Omental fat pad (tissue), 3 donors: ENCODE measurements at regions not wholly inside any gene's neighbourhood (a gene's known extent, or its start where the extent isn't known, plus 50 kb on each side); places are given as distances from the start of the nearest gene placed in this dataset.

Source experiments
- ATAC-seq: fragments of 150-250 bp; one replicate; pipeline ENCODE4 v1.9.1; 2016; ENCODE audit warnings: mild to moderate bottlenecking, moderate library complexity; ENCODE audit not compliant: low FRiP score
- DNase-seq: peaks from one replicate; pipeline ENCODE4 v3.0.0-alpha.2; 2019; ENCODE audit warnings: low spot score
- TF ChIP-seq, protein P1 (sequence below), 3 donors: fragments of 450-650 bp; IDR thresholded peaks; one replicate each; pipeline ENCODE4 v1.5.1; 2016 to 2017; ENCODE audit warnings: antibody characterized with exemption in 3 of 3, mild to moderate bottlenecking in 3 of 3, moderate library complexity in 2 of 3

DNA sequence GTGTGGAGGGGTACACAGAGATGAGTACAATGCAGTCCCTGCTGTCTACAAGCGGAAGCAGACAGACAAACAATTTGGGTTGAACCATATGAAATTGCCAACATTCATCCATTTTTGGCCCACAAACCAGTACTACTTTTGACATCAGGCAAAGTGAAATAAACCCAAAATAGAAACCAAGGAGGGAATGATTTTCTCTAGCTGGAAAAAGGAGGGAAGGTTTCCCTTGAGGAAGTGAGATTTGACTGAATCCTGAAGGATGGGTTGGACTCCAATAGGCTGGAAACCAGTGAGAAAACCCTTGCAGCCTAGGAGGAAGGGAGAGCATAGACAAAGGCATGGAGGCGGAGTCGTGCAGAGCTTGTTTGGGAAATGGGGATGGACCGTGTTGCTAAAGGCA lies 63.5 kb upstream of the PJA1 start:
- TF ChIP-seq, protein P1, sequence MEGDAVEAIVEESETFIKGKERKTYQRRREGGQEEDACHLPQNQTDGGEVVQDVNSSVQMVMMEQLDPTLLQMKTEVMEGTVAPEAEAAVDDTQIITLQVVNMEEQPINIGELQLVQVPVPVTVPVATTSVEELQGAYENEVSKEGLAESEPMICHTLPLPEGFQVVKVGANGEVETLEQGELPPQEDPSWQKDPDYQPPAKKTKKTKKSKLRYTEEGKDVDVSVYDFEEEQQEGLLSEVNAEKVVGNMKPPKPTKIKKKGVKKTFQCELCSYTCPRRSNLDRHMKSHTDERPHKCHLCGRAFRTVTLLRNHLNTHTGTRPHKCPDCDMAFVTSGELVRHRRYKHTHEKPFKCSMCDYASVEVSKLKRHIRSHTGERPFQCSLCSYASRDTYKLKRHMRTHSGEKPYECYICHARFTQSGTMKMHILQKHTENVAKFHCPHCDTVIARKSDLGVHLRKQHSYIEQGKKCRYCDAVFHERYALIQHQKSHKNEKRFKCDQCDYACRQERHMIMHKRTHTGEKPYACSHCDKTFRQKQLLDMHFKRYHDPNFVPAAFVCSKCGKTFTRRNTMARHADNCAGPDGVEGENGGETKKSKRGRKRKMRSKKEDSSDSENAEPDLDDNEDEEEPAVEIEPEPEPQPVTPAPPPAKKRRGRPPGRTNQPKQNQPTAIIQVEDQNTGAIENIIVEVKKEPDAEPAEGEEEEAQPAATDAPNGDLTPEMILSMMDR (IDR thresholded peaks at IDR 0.05): no peak
- no peak for ATAC-seq
- DNase-seq: no peak

DNA sequence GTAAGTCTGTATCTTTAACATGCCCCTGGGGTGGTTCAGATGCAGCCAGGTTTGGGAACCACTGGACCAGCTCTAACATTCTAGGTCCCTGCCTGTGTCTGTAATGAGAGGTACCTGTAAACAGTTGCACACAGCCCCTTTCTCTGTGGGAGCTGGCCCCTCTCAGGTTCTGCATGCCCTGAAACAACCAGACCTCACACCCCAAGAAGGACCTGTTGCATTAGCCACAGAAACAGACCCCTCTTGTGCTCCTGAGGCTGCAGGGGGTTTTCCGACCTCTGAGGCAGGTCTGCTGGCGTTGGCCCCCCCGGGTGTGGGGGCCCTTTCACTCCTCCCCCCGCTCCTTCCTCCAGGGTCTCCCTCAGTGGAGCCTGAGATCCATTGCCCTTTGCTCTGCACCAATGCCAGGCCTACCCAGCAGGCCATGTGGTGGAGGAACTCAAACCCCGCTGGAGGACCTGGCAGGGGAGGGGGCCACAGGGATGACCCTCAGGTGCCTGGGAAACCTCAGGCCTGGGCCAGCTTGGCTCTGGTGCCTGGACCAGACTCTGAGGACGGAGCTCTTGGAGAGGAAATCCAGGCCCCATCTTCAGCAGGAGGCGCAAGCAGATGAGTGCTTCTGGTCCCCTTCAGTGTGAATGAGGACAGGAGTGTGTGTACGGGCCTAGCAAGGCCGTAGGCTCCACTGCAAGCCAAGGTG lies 61.4 kb upstream of the PJA1 start:
- TF ChIP-seq, protein P1 (IDR thresholded peaks at IDR 0.05): no peak
- DNase-seq (no peak), ATAC-seq (no peak)

DNA sequence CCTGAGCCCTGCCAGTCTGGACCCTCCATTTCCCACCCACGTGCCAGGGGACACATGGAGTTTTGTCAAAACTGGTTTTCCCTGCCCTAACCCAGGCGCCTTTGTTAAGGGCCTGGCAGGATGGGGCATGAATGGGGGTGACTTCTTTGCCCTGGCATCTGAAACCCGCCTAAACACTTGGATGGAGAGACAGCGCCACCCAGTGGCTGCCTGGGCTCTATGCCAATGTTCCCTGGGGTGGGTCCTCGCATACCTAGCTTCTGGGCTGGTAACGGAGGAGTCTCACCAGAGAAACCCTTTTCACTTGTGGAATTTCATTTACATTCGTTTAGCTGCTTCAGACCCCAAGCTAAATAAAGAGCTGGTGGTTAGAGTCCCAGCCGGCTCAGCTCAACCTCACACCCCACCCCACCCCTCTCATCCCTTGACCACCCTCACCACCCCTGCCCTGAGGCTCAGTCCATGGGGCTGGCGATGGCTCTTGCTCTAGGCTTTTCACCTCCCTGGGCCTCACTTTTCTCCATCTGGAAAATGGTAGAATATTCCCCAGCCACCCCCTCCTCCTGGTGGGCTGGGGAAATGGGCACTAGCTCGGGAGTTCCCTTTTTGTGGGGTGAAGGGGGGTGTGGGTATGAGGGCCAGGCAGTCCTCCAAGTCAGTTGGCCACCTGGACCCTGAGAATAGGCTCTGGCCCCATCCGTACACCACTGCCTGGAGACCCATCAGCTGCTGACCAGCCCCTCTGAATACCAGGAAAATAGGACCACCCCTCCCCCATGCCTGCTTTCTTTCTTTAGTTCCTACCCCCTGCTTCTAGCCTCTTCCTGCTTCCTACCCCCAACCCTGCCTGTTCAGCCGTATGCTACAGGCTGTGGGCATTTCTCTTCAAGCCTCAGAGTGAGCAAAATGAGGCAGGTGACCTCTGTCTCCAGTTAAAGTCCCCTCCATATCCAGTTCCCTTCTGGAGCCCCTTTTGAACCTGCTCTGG lies 57.1 kb upstream of the PJA1 start:
- no peak for ATAC-seq
- TF ChIP-seq, protein P1 (IDR thresholded peaks at IDR 0.05): no peak
- peak; percentile 46 for DNase-seq

DNA sequence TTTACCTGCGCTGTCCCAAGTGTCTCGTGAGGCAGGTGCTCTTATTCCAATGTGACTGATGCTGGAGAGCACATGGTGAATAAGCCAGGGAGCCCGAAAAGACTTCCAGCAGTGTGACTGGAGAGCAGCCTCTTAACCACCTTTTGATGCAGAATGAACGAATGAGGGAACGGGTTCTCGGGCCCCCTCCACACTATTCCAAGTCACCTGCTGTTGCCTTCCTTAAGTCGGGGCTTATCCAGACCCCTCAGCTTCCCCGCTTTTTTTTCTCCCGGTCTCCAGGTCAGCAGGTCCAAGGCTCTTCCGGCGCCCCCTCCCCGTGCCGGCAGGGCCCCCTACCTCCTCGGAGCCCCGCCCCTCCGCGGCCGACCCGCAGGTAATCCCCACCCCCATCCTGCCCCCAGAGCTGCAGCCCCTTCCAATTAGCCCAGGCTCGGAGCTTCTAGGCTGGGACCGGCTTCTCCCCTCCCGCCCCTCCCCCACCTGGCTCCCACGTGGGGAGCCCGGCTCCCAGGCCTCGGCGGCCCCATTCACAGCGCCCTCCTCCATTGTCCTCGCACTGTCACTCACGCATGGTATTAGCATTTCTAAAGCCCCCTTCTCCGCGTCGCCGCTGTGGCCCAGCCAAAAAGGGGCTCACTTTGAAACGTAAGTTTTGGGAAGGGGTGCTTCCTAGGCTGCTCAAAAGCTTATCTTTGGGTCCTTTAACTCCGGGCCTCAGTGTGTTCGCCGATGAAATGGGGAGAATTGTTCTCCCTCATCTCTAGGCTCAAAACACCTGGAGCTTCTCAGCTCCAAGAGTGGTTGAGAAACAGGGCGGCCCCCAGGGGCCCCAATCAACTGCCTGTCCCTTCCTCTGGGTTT lies 56.2 kb upstream of the PJA1 start:
- DNase-seq (no peak), ATAC-seq (no peak)
- TF ChIP-seq, protein P1 (IDR thresholded peaks at IDR 0.05): no peak

DNA sequence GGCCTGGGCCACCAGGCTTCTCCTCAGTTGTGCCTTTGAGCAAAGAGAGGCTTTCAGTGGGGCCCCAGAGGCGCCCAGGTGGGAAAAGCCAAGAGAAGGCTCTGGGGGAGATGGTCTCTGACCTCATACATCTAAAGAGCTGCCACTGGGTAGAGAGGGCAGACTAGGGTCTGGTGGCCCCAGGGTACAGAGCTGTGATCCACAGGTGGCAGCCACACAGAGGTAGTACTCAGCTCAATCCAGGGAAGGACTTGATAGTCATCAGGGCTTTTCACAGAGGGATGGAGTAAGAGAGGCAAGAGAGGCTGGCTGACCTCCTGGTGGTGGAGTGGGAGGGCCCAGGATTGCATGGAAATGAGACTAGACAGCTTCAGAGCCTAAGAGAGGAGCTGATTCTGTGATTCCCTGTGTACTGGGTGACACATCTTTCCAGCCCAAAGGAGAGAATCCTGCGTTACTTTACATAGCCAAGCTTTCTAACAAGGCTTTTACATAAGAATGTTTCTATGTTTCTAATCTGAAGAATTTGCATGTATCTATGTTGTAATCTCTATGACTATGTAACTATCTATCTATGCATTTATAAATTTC lies 53.2 kb upstream of the PJA1 start:
- DNase-seq: no peak
- TF ChIP-seq, protein P1 (IDR thresholded peaks at IDR 0.05): no peak
- no peak for ATAC-seq

DNA sequence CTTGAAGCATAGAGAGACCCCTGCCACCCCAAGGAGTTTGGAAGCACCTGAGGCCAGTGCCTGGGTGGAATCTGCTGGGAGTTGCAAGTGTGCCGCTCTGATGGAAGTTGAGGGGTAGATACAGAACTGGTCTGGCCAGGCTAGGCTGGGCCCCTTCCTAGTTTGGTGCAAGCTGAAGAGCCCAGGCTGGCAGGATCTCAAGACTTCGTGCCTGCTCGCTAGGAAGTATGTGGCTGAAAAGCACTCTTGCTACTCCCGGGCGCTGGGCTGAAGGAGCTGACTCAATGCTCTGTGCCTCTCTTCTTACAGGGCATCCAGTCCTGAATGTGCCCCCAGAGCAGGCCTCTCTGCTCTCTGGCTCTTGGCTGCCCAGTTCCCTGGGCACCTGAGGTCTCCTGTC lies 51.7 kb upstream of the PJA1 start:
- ATAC-seq: no peak
- DNase-seq: no peak

More for the DNA sequence above, 51.7 kb upstream of the PJA1 start:
- TF ChIP-seq, protein P1 (IDR thresholded peaks at IDR 0.05): no peak
